K562 (cell line): ENCODE measurements at regions not wholly inside any gene's neighbourhood (a gene's known extent, or its start where the extent isn't known, plus 50 kb on each side); places are given as distances from the start of the nearest gene placed in this dataset.

Experiments used
- ATAC-seq: fragments of 200-7000 bp; cut with Tn5 transposase; 3 replicates; pipeline ENCODE4 v1.9.1; 2020; ENCODE audit warnings: moderate library complexity
- BruUV-seq: library from RNA; stranded (reverse); fragments of 400-500 nt; replicated peaks from 2 replicates; lab custom pipeline; 2021; lab: Mats Ljungman, UMichigan
- CTCF ChIA-PET: fragments of 300-600 bp; formaldehyde crosslinking; extraction: SDS; loops from one replicate; lab custom pipeline; 2021; ENCODE audit warnings: low intra/inter-chr PET ratio; lab: Yijun Ruan, JAX
- POLR2A ChIA-PET: fragments of 300-600, 350-650 bp; sonication (Branson Sonifier 250); formaldehyde crosslinking; extraction: SDS; loops from one replicate; lab custom pipeline; 2021; ENCODE audit warnings: antibody characterized with exemption, inconsistent platforms; lab: Yijun Ruan, JAX
- DNase-seq, 4 experiments: peaks; one replicate each; pipeline versions ENCODE4 v3.0.0 to v3.0.0-alpha.2; 2011 to 2018; ENCODE audit warnings: low spot score in 3 of 4, mixed read lengths in 3 of 4; ENCODE audit errors: extremely low read depth in 1 of 4
- FAIRE-seq: peaks from 2 replicates; lab custom pipeline; 2011; peaks lifted over from hg19 to GRCh38; lab: Jason Lieb, UNC
- H2AFZ ChIP-seq: 2 replicates; pipeline ENCODE4 v1.6.0; 2011; ENCODE audit warnings: low read depth, low read length, control low read depth, inconsistent platforms
- H3K27ac ChIP-seq: fragments of 200-600 bp; 3 replicates; pipeline ENCODE4 v1.8.0; 2011; ENCODE audit warnings: low read depth, mild to moderate bottlenecking, control low read depth, inconsistent platforms, low read length, moderate library complexity, mixed read lengths; ENCODE audit errors: extremely low read depth
- H3K27me3 ChIP-seq, 2 experiments: fragments of 300-600 bp in 1 of 2; 2 replicates in 1 of 2; 3 replicates in 1 of 2; pipeline versions ENCODE4 v1.6.0 to v1.8.0; 2011; ENCODE audit warnings: inconsistent platforms in 2 of 2, low read length in 2 of 2, mild to moderate bottlenecking in 1 of 2, mixed read lengths in 1 of 2, moderate library complexity in 1 of 2; ENCODE audit not compliant: control insufficient read depth in 2 of 2, insufficient read depth in 2 of 2
- H3K36me3 ChIP-seq: fragments of 300-600 bp; 3 replicates; pipeline ENCODE4 v1.8.0; 2011; ENCODE audit warnings: mild to moderate bottlenecking, low read length, inconsistent platforms; ENCODE audit not compliant: control insufficient read depth, insufficient read depth
- H3K4me1 ChIP-seq, 2 experiments: fragments of 200-600 bp in 1 of 2; replicated peaks in 1 of 2; 2 replicates in 1 of 2; 3 replicates in 1 of 2; pipeline versions ENCODE4 v1.5.1 to v1.8.0; 2011; ENCODE audit warnings: inconsistent platforms in 2 of 2, low read length in 2 of 2, mild to moderate bottlenecking in 1 of 2, mixed read lengths in 1 of 2, moderate library complexity in 1 of 2; ENCODE audit not compliant: control insufficient read depth in 2 of 2, insufficient read depth in 2 of 2
- H3K4me2 ChIP-seq: 2 replicates; pipeline ENCODE4 v1.6.1; 2011; ENCODE audit warnings: low read length, control low read depth, inconsistent platforms, mixed read lengths; ENCODE audit not compliant: insufficient read depth
- H3K4me3 ChIP-seq: fragments of 200-600 bp; sonication (generic), shearing (Covaris generic); 2 replicates; pipeline ENCODE4 v1.5.1; 2016; ENCODE audit warnings: control low read depth, inconsistent platforms
- H3K79me2 ChIP-seq: fragments of 200-600 bp; 3 replicates; pipeline ENCODE4 v1.8.0; 2011; ENCODE audit warnings: low read length, inconsistent platforms; ENCODE audit not compliant: control insufficient read depth, insufficient read depth
- H3K9ac ChIP-seq, 2 experiments: 2 replicates each; pipeline versions ENCODE4 v1.6.0 to v1.6.1; 2011; ENCODE audit warnings: low read depth in 2 of 2, low read length in 2 of 2, control low read depth in 1 of 2, inconsistent platforms in 1 of 2, mild to moderate bottlenecking in 1 of 2, mixed read lengths in 1 of 2; ENCODE audit not compliant: insufficient read depth in 1 of 2
- H3K9me1 ChIP-seq: one replicate; pipeline ENCODE4 v1.6.0; 2011; ENCODE audit warnings: inconsistent platforms, mild to moderate bottlenecking, low read length, moderate library complexity; ENCODE audit not compliant: control insufficient read depth, insufficient read depth
- H3K9me3 ChIP-seq: replicated peaks from 2 replicates; pipeline ENCODE4 v1.5.1; 2011; ENCODE audit warnings: low read depth, low read length, inconsistent platforms; ENCODE audit not compliant: control insufficient read depth, insufficient read depth
- H4K20me1 ChIP-seq: replicated peaks from 2 replicates; pipeline ENCODE4 v1.6.1; 2011; ENCODE audit warnings: low read length, inconsistent platforms, mixed read lengths; ENCODE audit not compliant: control insufficient read depth, insufficient read depth
- CHAMP1 ChIP-seq: fragments of 450-650 bp; IDR thresholded peaks from 2 replicates; pipeline ENCODE4 v1.6.1; 2016; ENCODE audit warnings: mild to moderate bottlenecking
- EP300 ChIP-seq: IDR thresholded peaks from 2 replicates; pipeline ENCODE4 v1.6.1; 2012; ENCODE audit warnings: low read length, improper control_type of control experiment
- FOXJ2 ChIP-seq: fragments of 200-800 bp; sonication (Bioruptor generic); IDR thresholded peaks from 2 replicates; pipeline ENCODE4 v1.6.1; 2016; ENCODE audit warnings: missing genetic modification characterization, missing compliant biosample characterization
- HNRNPL ChIP-seq: fragments of 200-400 bp; formaldehyde crosslinking; IDR thresholded peaks from 2 replicates; pipeline ENCODE4 v1.6.1; 2017; ENCODE audit warnings: low read depth, mild to moderate bottlenecking, low read length
- HNRNPLL ChIP-seq: fragments of 200-400 bp; formaldehyde crosslinking; IDR thresholded peaks from 2 replicates; pipeline ENCODE4 v1.6.1; 2017; ENCODE audit warnings: low read length, low read depth, mild to moderate bottlenecking; ENCODE audit not compliant: poor library complexity, severe bottlenecking
- PRPF4 ChIP-seq: fragments of 200-400 bp; formaldehyde crosslinking; IDR thresholded peaks from one replicate; pipeline ENCODE4 v1.6.1; 2017; ENCODE audit warnings: low read length, low read depth, mild to moderate bottlenecking; ENCODE audit not compliant: insufficient read depth, poor library complexity, severe bottlenecking
- SIN3B ChIP-seq: fragments of 450-650 bp; IDR thresholded peaks from 2 replicates; pipeline ENCODE4 v1.6.1; 2017; ENCODE audit warnings: low read depth, mild to moderate bottlenecking, moderate library complexity
- TSC22D4 ChIP-seq: fragments of 450-650 bp; IDR thresholded peaks from 2 replicates; pipeline ENCODE4 v1.6.1; 2016; ENCODE audit warnings: missing genetic modification characterization, missing biosample characterization, control low read depth
- ZFP36 ChIP-seq: fragments of 150-350 bp; IDR thresholded peaks from 2 replicates; pipeline ENCODE4 v1.6.1; 2018; ENCODE audit warnings: low read length, low read depth; ENCODE audit not compliant: partially characterized antibody
- ZNF3 ChIP-seq: fragments of 250-450 bp; sonication (Bioruptor Pico); IDR thresholded peaks from 2 replicates; pipeline ENCODE4 v1.5.0; 2021; ENCODE audit warnings: mild to moderate bottlenecking, moderate library complexity
- WGBS: fragments of 100-300 bp; shearing (Covaris generic); methylation state at CpG from one replicate; pipeline ENCODE4 v1.1.6; 2016; ENCODE audit warnings: low coverage, mixed read lengths; ENCODE audit not compliant: insufficient coverage; ENCODE audit errors: missing lambda C conversion rate; 5-methylcytosine and 5-hydroxymethylcytosine counted together
- in situ Hi-C: fragments of 300-500 bp; cut with MboI; formaldehyde crosslinking; loops from 4 replicates; pipeline ENCODE4 v1.15.0; 2018; ENCODE audit warnings: inconsistent platforms, mixed read lengths
- intact Hi-C: fragments of 100-400 bp; cut with micrococcal nuclease; formaldehyde crosslinking; loops from 2 replicates; pipeline ENCODE4 v1.14.2; 2022
- TF ChIP-seq, protein P1 (sequence below): fragments of 200-800 bp; sonication (Bioruptor generic); IDR thresholded peaks from 2 replicates; pipeline ENCODE4 v1.6.1; 2016; ENCODE audit warnings: missing genetic modification characterization, missing compliant biosample characterization
- TF ChIP-seq, protein P2 (sequence below): fragments of 250-450 bp; sonication (Bioruptor Pico); IDR thresholded peaks from 2 replicates; pipeline ENCODE4 v1.4.0; 2020; ENCODE audit warnings: borderline replicate concordance

DNA sequence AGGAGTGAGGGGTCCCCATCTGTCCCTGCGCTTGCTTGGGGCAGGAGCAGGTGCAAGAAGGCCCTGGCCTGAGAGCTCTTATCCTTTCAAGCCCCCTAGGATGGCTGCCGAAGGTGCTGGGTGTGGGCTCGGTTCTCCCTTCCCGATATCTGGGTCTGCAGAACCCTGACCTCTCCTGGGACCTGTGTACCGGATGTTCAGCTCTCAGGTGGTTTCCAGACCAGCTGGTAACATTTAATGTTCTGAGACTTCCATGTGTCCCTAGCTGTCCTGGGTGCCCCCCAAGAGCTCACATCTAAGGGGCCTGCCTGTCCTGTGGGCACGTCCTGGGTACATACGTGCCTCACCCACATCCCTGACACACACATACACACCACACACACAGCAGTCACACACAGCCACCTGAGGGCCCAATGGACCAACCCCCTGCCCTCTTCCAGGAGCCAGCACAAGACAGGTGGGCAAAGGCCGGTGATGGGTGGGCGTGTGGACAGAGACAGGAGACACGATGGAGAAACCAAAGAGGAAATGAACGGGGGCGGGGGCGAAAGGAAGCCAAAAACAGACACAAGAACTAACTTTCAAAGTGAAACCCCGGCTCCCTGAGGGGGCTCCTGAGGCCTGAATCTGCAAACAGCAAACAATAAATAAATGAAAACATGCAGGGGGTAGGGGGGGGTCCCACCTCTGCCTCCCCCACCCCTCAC lies 124.3 kb downstream of the PTPRS start:
- intact Hi-C loops: no loop called here
- H3K9me1 ChIP-seq: no peaks in the 10 kb centered on the region
- no peak overlapping the region for H2AFZ ChIP-seq
- H3K36me3 ChIP-seq: peaks cover 49% of the 10 kb centered on the region; the same call in 2 of the 3 replicates
- no TSS peak for BruUV-seq
- peaks cover 0 to 4% of the 10 kb centered on the region in 2 experiments; a peak in 3 of 5 replicates for H3K4me1 ChIP-seq
- ChIA-PET POLR2A (no interaction called here), CTCF (no interaction called here)
- H3K4me3 ChIP-seq: no peak overlapping the region
- no peaks in the 10 kb centered on the region for H4K20me1 ChIP-seq
- in situ Hi-C loops: no loop called here
- no peak overlapping the region for H3K9ac ChIP-seq
- no peak for DNase-seq
- 75% methylated on average over 11 of the region's 14 CpGs for WGBS
- no peaks in the 10 kb centered on the region for H3K27me3 ChIP-seq
- no peaks in the 10 kb centered on the region for H3K9me3 ChIP-seq
- H3K27ac ChIP-seq: no peak overlapping the region
- no peak for FAIRE-seq
- H3K79me2 ChIP-seq: no peaks in the 10 kb centered on the region
- H3K4me2 ChIP-seq: no peak overlapping the region
- no peak for ATAC-seq
- TF ChIP-seq FOXJ2: no peak
- TF ChIP-seq HNRNPLL: no peak
- TF ChIP-seq, protein P1, sequence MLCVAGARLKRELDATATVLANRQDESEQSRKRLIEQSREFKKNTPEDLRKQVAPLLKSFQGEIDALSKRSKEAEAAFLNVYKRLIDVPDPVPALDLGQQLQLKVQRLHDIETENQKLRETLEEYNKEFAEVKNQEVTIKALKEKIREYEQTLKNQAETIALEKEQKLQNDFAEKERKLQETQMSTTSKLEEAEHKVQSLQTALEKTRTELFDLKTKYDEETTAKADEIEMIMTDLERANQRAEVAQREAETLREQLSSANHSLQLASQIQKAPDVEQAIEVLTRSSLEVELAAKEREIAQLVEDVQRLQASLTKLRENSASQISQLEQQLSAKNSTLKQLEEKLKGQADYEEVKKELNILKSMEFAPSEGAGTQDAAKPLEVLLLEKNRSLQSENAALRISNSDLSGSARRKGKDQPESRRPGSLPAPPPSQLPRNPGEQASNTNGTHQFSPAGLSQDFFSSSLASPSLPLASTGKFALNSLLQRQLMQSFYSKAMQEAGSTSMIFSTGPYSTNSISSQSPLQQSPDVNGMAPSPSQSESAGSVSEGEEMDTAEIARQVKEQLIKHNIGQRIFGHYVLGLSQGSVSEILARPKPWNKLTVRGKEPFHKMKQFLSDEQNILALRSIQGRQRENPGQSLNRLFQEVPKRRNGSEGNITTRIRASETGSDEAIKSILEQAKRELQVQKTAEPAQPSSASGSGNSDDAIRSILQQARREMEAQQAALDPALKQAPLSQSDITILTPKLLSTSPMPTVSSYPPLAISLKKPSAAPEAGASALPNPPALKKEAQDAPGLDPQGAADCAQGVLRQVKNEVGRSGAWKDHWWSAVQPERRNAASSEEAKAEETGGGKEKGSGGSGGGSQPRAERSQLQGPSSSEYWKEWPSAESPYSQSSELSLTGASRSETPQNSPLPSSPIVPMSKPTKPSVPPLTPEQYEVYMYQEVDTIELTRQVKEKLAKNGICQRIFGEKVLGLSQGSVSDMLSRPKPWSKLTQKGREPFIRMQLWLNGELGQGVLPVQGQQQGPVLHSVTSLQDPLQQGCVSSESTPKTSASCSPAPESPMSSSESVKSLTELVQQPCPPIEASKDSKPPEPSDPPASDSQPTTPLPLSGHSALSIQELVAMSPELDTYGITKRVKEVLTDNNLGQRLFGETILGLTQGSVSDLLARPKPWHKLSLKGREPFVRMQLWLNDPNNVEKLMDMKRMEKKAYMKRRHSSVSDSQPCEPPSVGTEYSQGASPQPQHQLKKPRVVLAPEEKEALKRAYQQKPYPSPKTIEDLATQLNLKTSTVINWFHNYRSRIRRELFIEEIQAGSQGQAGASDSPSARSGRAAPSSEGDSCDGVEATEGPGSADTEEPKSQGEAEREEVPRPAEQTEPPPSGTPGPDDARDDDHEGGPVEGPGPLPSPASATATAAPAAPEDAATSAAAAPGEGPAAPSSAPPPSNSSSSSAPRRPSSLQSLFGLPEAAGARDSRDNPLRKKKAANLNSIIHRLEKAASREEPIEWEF (CRISPR knock-in tag): no peak
- no peak for TF ChIP-seq SIN3B
- TF ChIP-seq, protein P2, sequence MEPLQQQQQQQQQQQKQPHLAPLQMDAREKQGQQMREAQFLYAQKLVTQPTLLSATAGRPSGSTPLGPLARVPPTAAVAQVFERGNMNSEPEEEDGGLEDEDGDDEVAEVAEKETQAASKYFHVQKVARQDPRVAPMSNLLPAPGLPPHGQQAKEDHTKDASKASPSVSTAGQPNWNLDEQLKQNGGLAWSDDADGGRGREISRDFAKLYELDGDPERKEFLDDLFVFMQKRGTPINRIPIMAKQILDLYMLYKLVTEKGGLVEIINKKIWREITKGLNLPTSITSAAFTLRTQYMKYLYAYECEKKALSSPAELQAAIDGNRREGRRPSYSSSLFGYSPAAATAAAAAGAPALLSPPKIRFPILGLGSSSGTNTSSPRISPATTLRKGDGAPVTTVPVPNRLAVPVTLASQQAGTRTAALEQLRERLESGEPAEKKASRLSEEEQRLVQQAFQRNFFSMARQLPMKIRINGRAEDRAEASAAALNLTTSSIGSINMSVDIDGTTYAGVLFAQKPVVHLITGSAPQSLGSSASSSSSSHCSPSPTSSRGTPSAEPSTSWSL (CRISPR knock-in tag): no peak
- TF ChIP-seq PRPF4: no peak
- TF ChIP-seq TSC22D4 (tag): no peak
- no peak for TF ChIP-seq HNRNPL
- TF ChIP-seq ZFP36: no peak
- TF ChIP-seq ZNF3 (CRISPR knock-in tag): no peak
- no peak for TF ChIP-seq EP300
- TF ChIP-seq CHAMP1: no peak
